ENCODE measurements at regions not wholly inside any gene's neighbourhood (a gene's known extent, or its start where the extent isn't known, plus 50 kb on each side); places are given as distances from the start of the nearest gene placed in this dataset.

GRCh38 chr9:22255337-22255736, 191.3 kb upstream of the DMRTA1 start:
- no peak for TF ChIP-seq REST (IDR thresholded peaks at IDR 0.05; ENCODE audit: insufficient read depth in 1 of 2, low read depth in 2 of 2, low read length in 2 of 2)
- TF ChIP-seq TAF1 (IDR thresholded peaks at IDR 0.05; ENCODE audit: borderline replicate concordance, insufficient read depth, low read length): no peak
- no peak for TF ChIP-seq POLR2AphosphoS5 (IDR thresholded peaks at IDR 0.05; ENCODE audit: low read depth, low read length)

Measured in PFSK-1 (cell line).